Stimulated activated CD4-positive, alpha-beta T cell treated with anti-CD3 and anti-CD28 coated beads, Interleukin-2, amount 100 ng/mL, for 4 hours (primary cell): ENCODE measurements at regions not wholly inside any gene's neighbourhood (a gene's known extent, or its start where the extent isn't known, plus 50 kb on each side); places are given as distances from the start of the nearest gene placed in this dataset.
"Not testable (repeated sequence)": the region's sequence is repeated elsewhere in the genome, so short reads cannot be mapped to it uniquely, and the experiment has no call there.

Experiments
- DNase-seq: peaks from one replicate; pipeline ENCODE4 v3.0.0-alpha.2; 2020; ENCODE audit warnings: low read depth

- no peak for DNase-seq
Measured at GRCh38 chr2:84137034-84137433, 322.0 kb downstream of the SUCLG1 start.

- DNase-seq = no peak
Measured at GRCh38 chr2:84132370-84132769, 326.7 kb downstream of the SUCLG1 start.

- DNase-seq = no peak
Measured at GRCh38 chr2:84131278-84131830, 327.7 kb downstream of the SUCLG1 start.

- DNase-seq = no peak
Measured at GRCh38 chr2:84129018-84129417, 330.1 kb downstream of the SUCLG1 start.

- not testable (repeated sequence) for DNase-seq
Measured at GRCh38 chr2:84127812-84128211, 331.3 kb downstream of the SUCLG1 start.

- no peak for DNase-seq
Measured at GRCh38 chr2:84126530-84126929, 332.6 kb downstream of the SUCLG1 start.

GRCh38 chr2:84126084-84126483 lies 333.0 kb downstream of the SUCLG1 start:
- DNase-seq = no peak

- DNase-seq = no peak
Measured at GRCh38 chr2:84116143-84116542, 342.9 kb downstream of the SUCLG1 start.

- no peak for DNase-seq
Measured at GRCh38 chr2:84115173-84115857, 343.8 kb downstream of the SUCLG1 start.

- not testable (repeated sequence) for DNase-seq
Measured at GRCh38 chr2:84103816-84104527, 355.1 kb downstream of the SUCLG1 start.

- no peak for DNase-seq
Measured at GRCh38 chr2:84102274-84102673, 356.8 kb downstream of the SUCLG1 start.

- DNase-seq = no peak
Measured at GRCh38 chr2:84088656-84089055, 370.4 kb downstream of the SUCLG1 start.

GRCh38 chr2:84085562-84085961 lies 373.5 kb downstream of the SUCLG1 start:
- no peak for DNase-seq

- no peak for DNase-seq
Measured at GRCh38 chr2:84084856-84085255, 374.2 kb downstream of the SUCLG1 start.

- no peak for DNase-seq
Measured at GRCh38 chr2:84083984-84084383, 375.1 kb downstream of the SUCLG1 start.

GRCh38 chr2:84078471-84078870 lies 380.6 kb downstream of the SUCLG1 start:
- DNase-seq = no peak

- DNase-seq = no peak
Measured at GRCh38 chr2:84077496-84077895, 381.6 kb downstream of the SUCLG1 start.

- DNase-seq = no peak
Measured at GRCh38 chr2:84071050-84071449, 388.0 kb downstream of the SUCLG1 start.

- no peak for DNase-seq
Measured at GRCh38 chr2:84065857-84066256, 393.2 kb downstream of the SUCLG1 start.

- DNase-seq = no peak
Measured at GRCh38 chr2:84057917-84058560, 401.0 kb downstream of the SUCLG1 start.

- no peak for DNase-seq
Measured at GRCh38 chr2:84055816-84056215, 403.3 kb downstream of the SUCLG1 start.

GRCh38 chr2:84054577-84054976 lies 404.5 kb downstream of the SUCLG1 start:
- DNase-seq = not testable (repeated sequence)

GRCh38 chr2:84052913-84053312 lies 406.2 kb downstream of the SUCLG1 start:
- DNase-seq = no peak
